NCI-H2171 (cell line): ENCODE measurements at regions not wholly inside any gene's neighbourhood (a gene's known extent, or its start where the extent isn't known, plus 50 kb on each side); places are given as distances from the start of the nearest gene placed in this dataset.
"Not testable (repeated sequence)": the region's sequence is repeated elsewhere in the genome, so short reads cannot be mapped to it uniquely, and the experiment has no call there.

Source experiments
- DNase-seq: peaks from one replicate; lab custom pipeline; 2025; lab: John Stamatoyannopoulos, UW

DNA sequence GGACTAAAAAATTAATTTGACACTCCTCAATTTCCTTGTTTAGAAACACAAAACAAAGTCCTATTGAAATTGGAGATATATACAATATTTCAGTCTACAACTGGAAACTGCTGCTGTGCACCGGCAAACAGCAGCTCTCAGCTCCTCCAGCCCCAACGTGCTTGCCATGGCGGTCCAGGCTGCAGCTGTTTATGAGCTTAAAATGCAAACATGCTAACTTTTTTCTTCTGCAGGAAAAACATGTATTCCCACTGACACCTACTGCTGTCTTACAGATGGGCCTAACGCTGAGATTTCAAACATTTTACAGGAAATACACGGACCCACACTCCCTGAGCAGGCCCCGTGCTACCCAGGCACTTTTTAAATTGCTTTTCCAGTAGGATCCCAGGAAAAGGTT is 195.5 kb downstream of the BCL11A start:
- DNase-seq, result no peak

DNA sequence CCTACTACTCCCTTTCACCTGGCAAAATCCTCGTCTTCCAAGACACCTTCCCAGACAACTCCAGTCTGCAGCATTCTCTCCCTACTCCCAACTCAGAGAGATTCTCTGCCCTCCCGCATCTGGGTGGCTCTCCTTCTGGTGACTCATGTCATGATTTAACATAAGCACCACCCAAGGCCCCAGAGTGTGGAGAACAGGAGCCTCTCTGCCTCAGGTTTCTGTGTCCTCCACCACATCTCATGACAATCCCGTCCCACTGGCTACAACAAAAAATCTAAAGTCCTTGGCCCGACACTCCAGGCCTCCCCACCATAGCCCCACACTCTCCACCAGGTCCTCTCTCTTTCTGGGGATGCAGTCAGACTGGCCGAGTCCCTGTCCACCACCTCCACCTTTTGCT is 197.1 kb downstream of the BCL11A start:
- no peak for DNase-seq

DNA sequence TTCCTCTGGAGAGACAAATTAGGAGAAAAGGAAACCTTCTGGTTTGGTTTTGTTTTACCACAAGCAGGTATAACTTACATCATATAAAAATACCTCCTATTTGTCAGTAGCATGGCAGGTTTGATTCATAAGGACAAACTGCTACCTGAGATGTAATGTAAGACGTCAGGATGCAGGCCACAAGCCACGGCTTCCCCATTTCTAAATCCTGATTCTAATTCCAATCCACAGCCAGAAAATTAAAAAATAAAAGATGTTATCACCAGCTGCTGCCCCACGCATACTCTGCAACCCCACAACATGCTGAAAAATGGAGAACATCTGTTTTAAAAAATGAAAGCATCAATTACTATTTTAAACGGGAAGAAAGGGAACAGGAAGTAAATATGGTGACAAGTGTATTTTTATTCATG is 197.6 kb downstream of the BCL11A start:
- DNase-seq, result no peak

DNA sequence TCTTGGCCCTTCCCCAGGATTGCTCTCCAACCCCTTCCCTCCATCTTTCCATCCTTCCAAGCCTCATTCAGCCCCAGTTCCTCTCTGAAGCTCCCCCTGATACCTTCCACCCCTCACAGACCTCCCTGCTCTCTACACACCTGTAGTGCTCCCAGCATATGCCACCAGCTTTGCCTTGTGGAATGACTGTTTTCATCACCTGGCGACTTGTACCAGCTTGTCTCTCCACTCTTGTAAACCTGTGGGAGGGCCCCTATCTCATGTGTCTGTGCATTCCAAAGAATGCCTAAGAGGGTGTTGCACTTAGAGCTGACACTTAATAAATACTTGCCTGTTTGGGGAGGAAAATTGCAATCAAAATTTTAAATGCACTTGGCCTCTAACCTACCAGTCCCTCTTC is 198.7 kb downstream of the BCL11A start:
- peak; percentile 1 for DNase-seq

DNA sequence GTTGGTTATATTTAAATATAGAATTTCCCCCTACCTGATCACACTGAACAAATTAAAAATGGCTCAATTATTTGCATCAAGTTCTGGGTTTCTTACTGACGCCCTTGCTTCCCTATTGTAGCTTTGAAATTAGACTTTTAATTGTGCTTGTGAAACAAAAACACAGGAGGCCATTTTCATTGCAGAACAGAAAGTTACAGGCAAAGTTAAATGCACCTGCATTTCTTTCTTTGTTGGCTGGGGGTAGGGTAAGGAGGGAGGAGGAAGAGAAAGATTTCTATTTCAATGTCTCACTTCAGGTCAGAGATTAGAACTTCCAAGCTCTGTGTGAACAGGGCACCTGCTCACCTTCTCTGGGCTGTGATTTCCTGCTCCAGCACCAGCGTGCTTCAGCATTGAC is 199.6 kb downstream of the BCL11A start:
- no peak for DNase-seq

DNA sequence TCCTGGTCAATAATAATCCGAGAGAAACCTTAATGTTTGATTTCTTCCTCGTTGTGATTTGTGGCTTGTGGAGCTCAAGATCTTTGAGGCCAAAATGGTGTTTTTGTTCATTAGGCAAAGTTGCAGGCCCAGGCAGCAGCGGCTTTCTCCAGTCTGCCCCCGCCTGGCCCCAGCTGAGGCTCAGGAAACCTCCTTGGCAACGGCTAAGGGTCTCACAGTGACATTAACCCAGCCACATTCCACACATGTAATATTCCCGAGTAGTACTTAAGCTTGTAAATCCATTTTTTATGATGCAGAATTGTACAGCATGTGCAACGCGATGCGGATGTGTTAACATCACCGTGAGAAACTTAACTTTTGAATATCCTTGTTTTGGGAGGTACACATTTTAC is 200.1 kb downstream of the BCL11A start:
- DNase-seq, result no peak

DNA sequence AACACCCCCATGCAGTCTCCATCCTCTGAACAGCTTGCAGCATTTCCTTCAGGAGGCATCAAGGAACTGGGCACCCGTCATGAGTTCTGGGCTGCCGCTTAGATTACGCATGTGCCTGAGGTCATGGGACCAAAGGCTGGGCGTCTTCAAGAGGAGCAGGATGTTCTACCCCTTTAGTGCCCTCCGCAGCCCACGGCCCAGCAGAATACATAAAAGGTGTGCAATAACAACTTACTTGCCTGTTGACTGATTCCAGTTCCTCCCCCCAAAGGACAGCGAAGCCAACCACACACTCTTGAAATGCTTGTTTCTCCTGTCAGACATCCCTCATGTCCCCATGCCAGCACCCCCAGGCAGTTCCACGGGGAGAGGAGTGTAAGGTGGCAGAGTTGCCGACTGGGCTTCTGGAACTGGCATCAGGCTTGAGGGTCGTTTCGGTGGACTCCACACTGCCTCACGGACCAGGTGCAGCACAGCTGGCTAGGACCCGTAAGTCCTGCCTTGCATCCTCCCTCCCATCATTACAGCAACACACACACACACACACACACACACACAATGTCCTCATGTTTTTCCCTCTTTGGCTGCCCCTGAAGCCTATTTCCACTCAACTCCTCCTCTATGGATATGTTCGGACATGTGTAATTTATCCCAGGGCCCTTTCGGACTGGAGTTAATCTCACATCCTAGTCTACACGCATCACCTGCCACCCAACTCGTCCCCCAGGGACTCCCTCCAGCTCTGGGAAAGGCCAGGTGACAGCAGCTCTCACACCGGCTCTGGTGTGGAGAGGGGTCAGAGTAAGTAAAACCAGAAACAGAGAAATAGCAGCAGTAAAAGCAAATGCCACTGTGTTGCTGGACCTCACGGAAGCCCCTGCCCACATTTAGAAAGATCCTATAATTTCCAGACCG is 200.7 kb downstream of the BCL11A start:
- no peak for DNase-seq

DNA sequence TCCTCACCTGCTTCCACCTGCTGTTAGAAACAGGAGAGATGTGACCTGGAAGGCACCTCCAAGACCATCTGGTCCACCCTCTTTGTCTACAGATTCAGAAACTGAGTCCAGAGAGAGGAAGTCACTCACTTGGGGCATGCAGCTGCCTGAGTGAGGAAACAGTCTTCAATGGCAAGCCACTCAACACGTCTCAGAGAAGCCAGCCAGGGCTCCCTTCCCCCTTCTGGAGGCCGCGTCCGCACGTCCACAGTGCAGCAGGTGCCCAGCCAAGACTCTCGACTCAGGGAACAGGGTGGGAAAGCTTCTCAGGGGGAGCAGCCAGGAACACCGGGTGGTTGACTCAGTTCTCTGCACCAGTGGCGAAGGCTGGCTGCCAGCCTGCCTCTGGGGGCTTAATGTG is 201.7 kb downstream of the BCL11A start:
- no peak for DNase-seq

DNA sequence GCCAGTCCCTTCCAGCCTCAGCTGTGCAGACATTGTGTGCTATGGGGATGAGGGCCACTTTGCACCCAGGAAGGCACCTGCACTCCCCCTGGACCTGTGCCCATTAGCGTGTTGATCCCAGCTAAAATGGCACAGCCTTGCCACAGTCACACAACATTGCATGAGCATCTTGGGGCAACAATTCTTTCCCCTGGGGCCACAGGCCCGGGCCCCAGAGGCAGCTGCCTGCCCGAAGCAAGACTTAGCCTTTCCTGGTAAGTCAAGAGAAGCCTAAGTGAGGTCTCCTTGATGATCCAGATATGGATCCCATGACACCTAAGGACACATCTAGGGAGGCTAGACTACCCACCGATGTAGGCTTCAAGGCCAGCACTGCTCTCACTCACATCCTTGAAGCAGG is 202.1 kb downstream of the BCL11A start:
- DNase-seq, result no peak

DNA sequence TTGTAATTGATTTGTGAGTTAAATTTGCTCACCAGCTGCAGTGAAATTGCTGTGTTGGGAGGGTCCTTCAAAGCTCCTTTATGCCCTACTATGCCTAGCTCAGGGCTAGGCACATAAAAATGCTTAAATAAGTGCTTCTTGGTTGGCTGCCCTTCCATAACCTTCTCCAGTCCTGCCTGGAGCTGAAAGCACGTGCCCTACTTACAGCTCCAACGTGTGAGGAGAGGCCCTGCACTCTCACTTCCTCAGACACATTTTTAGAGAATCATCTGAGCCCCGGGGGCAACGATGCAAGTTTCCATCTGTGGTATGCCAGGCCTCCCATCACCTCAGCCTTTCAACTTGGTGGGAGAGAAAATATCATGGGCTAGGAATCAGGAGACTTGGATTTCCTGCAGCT is 202.7 kb downstream of the BCL11A start:
- no peak for DNase-seq

DNA sequence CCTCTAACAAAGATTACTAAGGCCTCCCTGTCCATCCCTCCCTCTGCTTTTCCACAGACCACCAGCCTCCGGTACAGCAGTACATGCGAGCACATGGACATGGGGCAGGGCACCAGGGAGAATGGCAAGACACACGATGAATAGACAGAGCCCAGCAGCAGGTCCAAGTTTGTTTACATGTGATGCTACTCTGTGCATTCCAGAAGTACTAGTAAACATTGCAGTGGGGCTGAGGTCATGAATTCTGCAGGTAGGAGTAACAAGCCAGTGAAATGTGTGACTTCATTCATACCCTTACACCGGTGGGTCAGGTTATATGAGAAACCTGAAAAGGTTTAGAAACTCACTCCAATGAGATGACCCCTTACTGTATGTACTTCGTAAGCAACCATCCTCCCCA is 205.7 kb downstream of the BCL11A start:
- no peak for DNase-seq

DNA sequence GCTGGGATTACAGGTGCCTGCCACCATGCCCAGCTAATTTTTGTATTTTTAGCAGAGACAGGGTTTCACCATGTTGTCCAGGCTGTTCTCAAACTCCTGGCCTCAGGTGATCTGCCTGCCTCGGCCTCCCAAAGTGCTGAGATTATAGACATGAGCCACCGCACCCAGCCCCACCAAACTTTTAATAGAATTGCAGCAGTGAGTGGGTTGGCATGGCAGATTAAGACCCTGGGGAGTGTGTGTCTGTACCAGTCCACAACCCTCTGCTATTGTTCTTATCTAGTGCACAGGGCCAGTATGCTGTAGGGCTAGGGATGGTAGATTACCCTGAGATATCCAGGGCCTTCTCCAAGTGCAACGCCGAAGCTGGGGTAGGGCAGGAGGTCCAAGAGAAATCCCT is 211.0 kb downstream of the BCL11A start:
- not testable (repeated sequence) for DNase-seq

DNA sequence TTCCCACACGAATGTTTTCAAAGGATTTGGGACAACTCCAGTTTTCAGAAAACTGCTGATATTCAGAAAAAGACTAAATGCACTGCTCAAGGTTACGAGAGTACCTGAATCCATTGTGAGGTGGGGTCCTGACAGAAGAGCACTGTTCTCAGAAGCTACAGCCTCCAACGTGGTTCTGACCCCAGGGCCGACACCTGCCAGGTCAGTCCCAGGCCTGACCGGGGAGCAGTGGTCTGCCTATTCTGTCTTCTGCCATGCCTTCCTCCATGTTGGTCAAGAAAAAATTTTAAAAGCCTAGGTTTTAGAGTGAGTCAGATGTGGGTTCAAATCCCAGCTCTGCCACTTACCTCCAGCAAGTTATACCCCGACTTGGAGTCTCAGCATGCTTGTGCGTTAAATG is 212.3 kb downstream of the BCL11A start:
- DNase-seq, result no peak

DNA sequence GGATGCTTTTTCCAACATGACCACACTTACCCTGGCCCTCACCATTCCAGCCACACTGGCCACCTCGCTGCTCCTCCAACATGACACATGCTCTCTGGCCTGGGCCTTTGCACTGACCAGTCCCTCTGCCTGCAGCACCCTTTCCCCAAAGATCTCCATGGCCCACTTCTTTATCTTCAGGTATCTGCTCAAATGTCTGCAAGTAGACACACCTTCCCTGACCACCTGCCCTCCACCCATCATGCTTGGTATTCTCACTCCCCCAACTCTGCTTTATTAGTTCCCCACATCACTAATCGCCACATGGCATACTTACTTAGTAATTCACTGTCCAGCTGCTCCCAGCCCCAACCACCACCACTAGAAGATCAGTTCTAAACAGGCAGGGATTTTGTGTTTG is 214.2 kb downstream of the BCL11A start:
- no peak for DNase-seq

DNA sequence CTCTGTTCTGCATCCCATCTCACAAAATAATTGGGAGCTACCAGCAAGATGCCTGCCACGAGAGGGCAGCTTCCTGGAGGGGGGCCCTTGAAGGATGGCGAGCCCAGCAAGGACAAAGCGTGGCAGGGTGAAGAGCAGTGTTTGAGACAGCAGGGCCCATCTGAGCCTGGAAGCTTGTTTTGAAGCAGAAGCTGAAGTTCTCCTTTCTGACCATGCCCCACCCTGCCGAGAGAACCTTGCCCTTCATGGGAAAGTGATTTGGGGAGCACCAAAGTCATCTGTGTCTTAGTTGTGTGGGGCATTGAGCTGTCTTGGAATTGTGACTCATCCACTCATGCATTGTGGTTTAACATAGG is 216.3 kb downstream of the BCL11A start:
- no peak for DNase-seq

DNA sequence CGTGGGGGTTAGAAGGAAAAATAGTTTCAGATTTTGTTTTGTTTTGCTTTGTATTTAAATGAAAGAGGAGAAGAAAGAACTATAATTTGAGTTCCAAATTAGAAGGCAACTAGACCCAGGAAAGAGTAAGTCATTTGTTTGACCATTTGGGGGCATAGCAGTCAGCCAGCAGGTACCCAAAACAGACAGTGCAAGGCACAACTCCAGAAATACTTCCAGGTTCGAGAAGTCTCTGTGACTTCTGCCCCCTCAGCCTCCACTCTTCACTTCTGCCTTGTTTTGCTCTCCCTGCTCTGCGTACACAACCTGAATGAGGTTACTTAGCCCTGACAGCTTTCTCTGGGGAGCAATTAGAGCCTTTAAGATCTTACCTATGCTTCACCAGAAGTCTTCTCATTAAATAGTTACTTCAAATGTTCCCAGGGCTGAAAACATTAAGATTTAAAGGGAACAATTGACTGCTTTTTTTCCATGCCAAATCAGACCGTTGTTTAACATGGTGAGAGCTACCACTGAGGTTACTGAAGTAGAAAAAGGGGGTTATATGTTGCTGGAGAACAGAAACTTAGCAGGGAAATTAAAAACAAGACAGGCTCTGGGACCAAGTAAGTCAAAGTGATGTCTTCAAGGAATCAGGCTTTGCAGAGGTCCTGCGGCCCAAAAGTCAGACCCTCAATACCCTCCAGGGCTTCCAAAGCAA is 216.9 kb downstream of the BCL11A start:
- DNase-seq, result no peak

DNA sequence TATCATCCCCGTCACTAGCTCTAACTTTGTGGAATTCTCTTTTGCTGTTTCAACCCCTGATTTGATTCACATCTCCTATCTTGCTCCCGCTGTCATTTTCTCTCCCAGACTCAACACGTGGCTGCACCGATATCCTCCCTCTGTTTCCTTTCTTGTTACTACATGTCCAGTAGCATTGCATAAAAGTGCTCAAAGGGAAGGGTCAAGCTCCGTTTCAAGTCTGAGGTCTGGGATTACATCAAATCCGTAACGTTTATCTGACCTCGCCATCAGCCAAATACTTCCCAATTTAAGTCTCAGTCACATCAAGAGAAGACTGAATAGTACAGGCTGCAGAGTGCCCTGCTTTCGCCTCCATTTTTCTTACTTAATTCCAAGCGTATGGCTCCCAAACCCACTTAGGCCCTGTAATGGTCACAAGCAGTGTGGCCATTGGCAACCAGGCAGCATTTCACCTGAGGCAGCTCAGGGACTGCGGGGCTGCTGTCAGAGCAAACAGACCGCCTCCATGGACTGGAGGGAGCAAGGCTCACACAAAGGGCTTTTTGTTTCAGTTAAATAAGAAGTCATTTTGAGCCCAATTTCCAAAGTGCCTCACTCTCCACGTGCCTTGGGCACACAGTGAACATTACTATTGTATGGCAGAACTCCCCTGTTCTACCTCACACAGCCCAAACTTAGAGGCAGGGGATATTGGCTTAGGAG is 217.8 kb downstream of the BCL11A start:
- no peak for DNase-seq

DNA sequence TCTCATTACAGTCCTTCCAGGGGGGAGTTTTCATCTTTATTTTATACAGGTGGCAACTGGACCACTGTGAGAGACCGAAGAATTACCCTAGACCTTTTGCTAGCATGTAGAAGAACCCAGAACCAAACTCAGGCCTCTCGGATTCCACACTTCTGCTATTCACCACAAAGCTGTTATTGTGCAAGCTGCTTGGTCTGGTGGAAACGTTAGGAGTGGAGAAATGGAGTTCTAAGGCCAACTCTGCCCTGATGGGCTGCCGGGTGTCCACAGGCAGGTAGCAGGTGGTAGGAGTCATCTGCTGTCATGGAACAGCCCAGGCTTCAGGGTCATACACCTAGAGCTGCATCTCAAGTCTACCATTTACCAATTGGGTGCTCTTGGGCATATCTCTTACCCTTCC is 218.8 kb downstream of the BCL11A start:
- DNase-seq, result no peak

DNA sequence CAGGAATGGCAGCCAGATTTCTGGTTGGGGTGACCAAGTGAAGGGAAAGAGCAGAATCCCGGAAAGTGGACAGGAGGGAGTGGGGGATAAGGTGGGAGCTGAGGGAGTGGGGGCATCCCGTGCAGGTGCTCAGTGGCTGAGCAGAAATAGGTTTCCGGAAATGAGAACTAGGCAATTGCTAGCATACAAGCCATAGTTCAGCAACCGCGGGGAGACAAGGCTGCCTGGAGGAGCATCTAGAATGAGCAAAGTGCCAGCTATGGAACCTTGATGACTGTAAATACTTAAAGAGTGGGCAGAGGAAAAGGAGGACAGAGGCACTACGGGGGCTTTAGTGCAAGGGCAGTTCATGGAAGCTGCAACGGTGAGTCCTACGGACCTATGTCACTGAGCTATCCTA is 220.2 kb downstream of the BCL11A start:
- DNase-seq, result no peak

DNA sequence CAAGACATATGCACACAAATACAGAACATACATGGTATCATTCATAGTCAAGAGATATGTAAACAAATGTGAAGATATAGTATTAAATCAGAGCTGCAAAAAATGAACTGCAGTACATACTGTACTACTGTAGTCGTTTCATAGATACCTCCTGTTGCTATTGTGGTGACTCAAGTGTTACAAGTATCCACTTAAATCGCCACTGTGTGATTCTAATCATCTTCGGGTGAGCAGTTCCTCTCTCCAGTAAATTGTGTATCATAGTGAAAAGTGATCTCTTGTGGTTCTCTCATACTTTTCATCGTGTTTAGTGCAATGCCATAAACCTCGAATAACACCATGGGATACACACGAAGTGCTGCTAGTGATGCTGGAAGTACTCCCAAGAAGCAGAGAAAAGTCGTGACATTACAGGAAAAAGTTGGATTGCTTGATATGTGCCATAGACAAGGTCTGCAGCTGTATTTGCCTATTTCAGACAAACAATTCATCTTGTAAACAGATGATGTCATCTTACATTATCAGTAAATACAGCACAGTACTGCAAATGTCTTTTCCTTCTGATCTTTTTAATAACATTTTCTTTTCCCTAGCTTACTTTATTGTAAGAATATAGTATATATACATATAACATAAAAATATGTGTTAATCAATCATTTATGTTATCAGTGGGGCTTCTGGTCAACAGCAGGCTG is 222.2 kb downstream of the BCL11A start:
- no peak for DNase-seq

DNA sequence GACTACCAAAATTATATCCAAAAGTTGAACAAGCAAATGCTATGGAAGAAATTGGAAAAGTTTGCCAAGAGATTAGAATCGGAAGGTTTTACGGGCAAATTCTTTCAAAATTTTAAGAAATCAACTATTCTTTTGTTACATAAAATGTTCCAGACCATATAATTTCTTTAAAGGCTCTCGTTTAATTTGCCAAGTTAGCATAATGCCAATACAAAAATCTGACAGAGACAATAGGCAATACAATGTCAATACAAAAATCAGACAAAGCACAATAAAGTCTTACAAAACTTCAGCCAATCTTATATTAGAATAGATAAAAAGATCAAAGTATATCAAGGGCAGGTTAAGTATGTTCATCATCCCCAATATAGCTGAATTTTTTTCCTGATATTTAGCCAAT is 224.2 kb downstream of the BCL11A start:
- DNase-seq, result no peak

DNA sequence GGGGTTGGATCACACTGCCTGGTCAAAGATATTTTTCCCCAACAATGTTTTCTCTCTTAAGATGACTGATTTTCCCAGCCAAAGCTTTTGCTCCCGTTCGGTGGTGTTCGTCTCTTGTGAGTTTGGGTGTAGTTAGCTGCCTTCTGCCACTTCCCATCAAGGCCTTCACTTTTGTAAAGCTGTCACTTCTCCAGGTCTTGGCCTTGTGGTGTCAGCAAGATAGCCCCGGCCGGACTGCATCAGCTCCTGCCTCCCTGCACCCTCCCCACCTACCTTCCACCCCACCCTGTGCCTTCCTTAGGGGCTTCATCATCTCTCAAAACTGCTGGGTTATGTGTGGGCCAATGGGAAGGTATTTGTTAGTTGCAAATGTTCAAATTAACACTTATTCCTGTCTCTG is 228.9 kb downstream of the BCL11A start:
- DNase-seq, result no peak
